CD14-positive monocyte (primary cell): ENCODE measurements at regions not wholly inside any gene's neighbourhood (a gene's known extent, or its start where the extent isn't known, plus 50 kb on each side); places are given as distances from the start of the nearest gene placed in this dataset.

ENCODE experiments used
- DNase-seq, 3 donors: peaks; one replicate each; pipeline ENCODE4 v3.0.0-alpha.2; 2011 to 2022
- H2AFZ ChIP-seq: 2 replicates; pipeline ENCODE4 v1.6.0; 2012; ENCODE audit warnings: mild to moderate bottlenecking, low read depth, low read length, inconsistent platforms; ENCODE audit not compliant: insufficient read depth, poor library complexity, severe bottlenecking
- H3K27ac ChIP-seq, 2 donors: 1 replicate in 1 of 2; 2 replicates in 1 of 2; pipeline ENCODE4 v1.5.1; 2012 to 2013; ENCODE audit warnings: low read length in 2 of 2, control low read depth in 1 of 2, inconsistent platforms in 1 of 2, low read depth in 1 of 2, mild to moderate bottlenecking in 1 of 2
- H3K27me3 ChIP-seq, 2 donors: one replicate each; pipeline versions ENCODE4 v1.6.0 to v1.6.1; 2011 to 2013; ENCODE audit warnings: low read length in 2 of 2; ENCODE audit not compliant: control insufficient read depth in 2 of 2, insufficient read depth in 2 of 2
- H3K36me3 ChIP-seq, 2 donors: replicated peaks in 1 of 2; 1 replicate in 1 of 2; 2 replicates in 1 of 2; pipeline versions ENCODE4 v1.5.1 to v1.6.1; 2012 to 2013; ENCODE audit warnings: low read length in 2 of 2, control low read depth in 1 of 2, inconsistent platforms in 1 of 2, mild to moderate bottlenecking in 1 of 2; ENCODE audit not compliant: insufficient read depth in 2 of 2, control insufficient read depth in 1 of 2
- H3K4me1 ChIP-seq, 2 donors: 1 replicate in 1 of 2; 2 replicates in 1 of 2; pipeline versions ENCODE4 v1.5.1 to v1.6.1; 2012 to 2013; ENCODE audit warnings: low read length in 2 of 2, control low read depth in 1 of 2, inconsistent platforms in 1 of 2, mild to moderate bottlenecking in 1 of 2, moderate library complexity in 1 of 2; ENCODE audit not compliant: insufficient read depth in 2 of 2, control insufficient read depth in 1 of 2
- H3K4me2 ChIP-seq: replicated peaks from 2 replicates; pipeline ENCODE3; 2012; ENCODE audit warnings: low read length, moderate library complexity, mild to moderate bottlenecking; ENCODE audit not compliant: poor library complexity, severe bottlenecking; ENCODE audit errors: extremely low read depth
- H3K4me3 ChIP-seq, 3 experiments: fragments of 200-600 bp in 1 of 3; sonication (generic) in 1 of 3; replicated peaks in 1 of 3; 1 replicate in 2 of 3; 2 replicates in 1 of 3; pipeline ENCODE4 v1.5.1; 2011 to 2013; ENCODE audit warnings: low read length in 3 of 3, mild to moderate bottlenecking in 3 of 3, control low read depth in 2 of 3, low read depth in 2 of 3, inconsistent platforms in 1 of 3, moderate library complexity in 1 of 3
- H3K79me2 ChIP-seq: 2 replicates; pipeline ENCODE4 v1.6.0; 2012; ENCODE audit warnings: mild to moderate bottlenecking, control low read depth, inconsistent platforms, low read length, moderate library complexity; ENCODE audit not compliant: insufficient read depth
- H3K9ac ChIP-seq: 2 replicates; pipeline ENCODE4 v1.6.0; 2017; ENCODE audit warnings: low read length, mild to moderate bottlenecking; ENCODE audit not compliant: insufficient read depth, poor library complexity, severe bottlenecking
- H3K9me3 ChIP-seq, 2 donors: replicated peaks in 1 of 2; 1 replicate in 1 of 2; 2 replicates in 1 of 2; pipeline versions ENCODE4 v1.5.1 to v1.6.1; 2012 to 2013; ENCODE audit warnings: low read length in 2 of 2, control low read depth in 1 of 2; ENCODE audit not compliant: control insufficient read depth in 1 of 2, insufficient read depth in 1 of 2
- H4K20me1 ChIP-seq: 2 replicates; pipeline ENCODE4 v1.6.0; 2012; ENCODE audit warnings: mild to moderate bottlenecking, low read length, control low read depth, moderate library complexity; ENCODE audit not compliant: insufficient read depth
- H3K27ac Mint-ChIP-seq, 7 donors: one replicate each; pipeline ENCODE4 v1.8.0; 2020; ENCODE audit warnings: mild to moderate bottlenecking in 7 of 7, mixed read lengths in 7 of 7, moderate library complexity in 6 of 7, inconsistent platforms in 2 of 7
- H3K27me3 Mint-ChIP-seq, 3 donors: one replicate each; pipeline ENCODE4 v1.8.0; 2021 to 2022; ENCODE audit warnings: low read depth in 3 of 3, mild to moderate bottlenecking in 3 of 3, mixed read lengths in 3 of 3, moderate library complexity in 3 of 3, inconsistent platforms in 1 of 3
- H3K36me3 Mint-ChIP-seq, 2 donors: one replicate each; pipeline ENCODE4 v1.8.0; 2020; ENCODE audit warnings: mixed read lengths in 2 of 2, inconsistent platforms in 1 of 2, mild to moderate bottlenecking in 1 of 2
- H3K4me1 Mint-ChIP-seq: one replicate; pipeline ENCODE4 v1.8.0; 2020; ENCODE audit warnings: mild to moderate bottlenecking, mixed read lengths
- H3K4me3 Mint-ChIP-seq, 2 donors: one replicate each; pipeline ENCODE4 v1.8.0; 2020; ENCODE audit warnings: mild to moderate bottlenecking in 2 of 2, mixed read lengths in 2 of 2, moderate library complexity in 1 of 2
- H3K9me3 Mint-ChIP-seq, 7 donors: one replicate each; pipeline ENCODE4 v1.8.0; 2020 to 2022; ENCODE audit warnings: mixed read lengths in 7 of 7, mild to moderate bottlenecking in 6 of 7, moderate library complexity in 6 of 7, inconsistent platforms in 2 of 7
- CTCF ChIP-seq: fragments of 200-600 bp; IDR thresholded peaks from one replicate; pipeline ENCODE4 v1.8.0; 2022; ENCODE audit warnings: antibody characterized with exemption, mild to moderate bottlenecking
- WGBS: methylation state at CpG from one replicate; pipeline ENCODE4 v1.1.5; 2013; ENCODE audit warnings: missing lambda C conversion rate; ENCODE audit not compliant: insufficient coverage; 5-methylcytosine and 5-hydroxymethylcytosine counted together
- intact Hi-C, 2 donors: fragments of 100-400 bp; cut with micrococcal nuclease; formaldehyde crosslinking; loops; one replicate each; pipeline versions ENCODE4 v1.15.0 to v1.15.1; 2023

GRCh38 chr18:41617647-41618046 is 337.4 kb upstream of the PIK3C3 start:
- Histone ChIP-seq H3K4me2 (no peak overlapping the region), H2AFZ (no peak overlapping the region), H4K20me1 (no peaks in the 10 kb centered on the region), H3K4me3 (no peak overlapping the region), H3K36me3 (no peaks in the 10 kb centered on the region), H3K4me1 (no peaks in the 10 kb centered on the region), H3K27me3 (no peaks in the 10 kb centered on the region), H3K79me2 (no peaks in the 10 kb centered on the region), H3K27ac (no peak overlapping the region), H3K9me3 (no peaks in the 10 kb centered on the region), H3K9ac (no peak overlapping the region)
- WGBS, result 83% methylated on average over 2 of the region's 2 CpGs
- intact Hi-C loops, result no loop called here
- Mint-ChIP-seq H3K4me1 (no peaks in the 10 kb centered on the region), H3K27me3 (no peaks in the 10 kb centered on the region), H3K4me3 (no peak overlapping the region), H3K9me3 (peaks cover 0 to 6% (median 2%) of the 10 kb centered on the region in 7 donors), H3K27ac (no peak overlapping the region), H3K36me3 (no peaks in the 10 kb centered on the region)
- TF ChIP-seq CTCF, result no peak
- no peak for DNase-seq

GRCh38 chr18:41613003-41613609 is 341.9 kb upstream of the PIK3C3 start:
- Histone ChIP-seq H4K20me1 (no peaks in the 10 kb centered on the region), H3K27me3 (no peaks in the 10 kb centered on the region), H3K36me3 (no peaks in the 10 kb centered on the region), H3K4me1 (no peaks in the 10 kb centered on the region), H3K27ac (no peak overlapping the region), H3K4me2 (no peak overlapping the region), H3K9ac (no peak overlapping the region), H3K4me3 (no peak overlapping the region), H3K79me2 (no peaks in the 10 kb centered on the region), H3K9me3 (no peaks in the 10 kb centered on the region), H2AFZ (no peak overlapping the region)
- Mint-ChIP-seq H3K27me3 (no peaks in the 10 kb centered on the region), H3K27ac (no peak overlapping the region), H3K36me3 (no peaks in the 10 kb centered on the region), H3K4me3 (no peak overlapping the region), H3K9me3 (peaks cover 2 to 6% (median 3%) of the 10 kb centered on the region in 7 donors), H3K4me1 (no peaks in the 10 kb centered on the region)
- no peak for DNase-seq
- intact Hi-C loops, result no loop called here
- TF ChIP-seq CTCF, result no peak
- 94% methylated on average over 5 of the region's 6 CpGs for WGBS
